HFFc6 (cell line): ENCODE measurements at regions not wholly inside any gene's neighbourhood (a gene's known extent, or its start where the extent isn't known, plus 50 kb on each side); places are given as distances from the start of the nearest gene placed in this dataset.
"Not testable (repeated sequence)": the region's sequence is repeated elsewhere in the genome, so short reads cannot be mapped to it uniquely, and the experiment has no call there.

Experiments
- DNase-seq: peaks from one replicate; pipeline ENCODE4 v3.0.0-alpha.2; 2018
- H3K27ac Mint-ChIP-seq: 2 replicates; pipeline ENCODE4 v1.8.0; 2020; ENCODE audit warnings: mild to moderate bottlenecking, mixed read lengths
- H3K27me3 Mint-ChIP-seq: 2 replicates; pipeline ENCODE4 v1.8.0; 2021; ENCODE audit warnings: mild to moderate bottlenecking, moderate library complexity, mixed read lengths; ENCODE audit not compliant: insufficient read depth
- H3K36me3 Mint-ChIP-seq: 2 replicates; pipeline ENCODE4 v1.8.0; 2021; ENCODE audit warnings: low read depth, mixed read lengths
- H3K4me1 Mint-ChIP-seq: 2 replicates; pipeline ENCODE4 v1.8.0; 2020; ENCODE audit warnings: low read depth, mixed read lengths
- H3K4me3 Mint-ChIP-seq: 2 replicates; pipeline ENCODE4 v1.8.0; 2020; ENCODE audit warnings: mild to moderate bottlenecking, moderate library complexity, mixed read lengths
- H3K9me3 Mint-ChIP-seq: 2 replicates; pipeline ENCODE4 v1.8.0; 2020; ENCODE audit warnings: mild to moderate bottlenecking, mixed read lengths
- CTCF ChIP-seq: fragments of 200-600 bp; sonication (generic); IDR thresholded peaks from 2 replicates; pipeline ENCODE4 v1.5.0; 2021; ENCODE audit warnings: antibody characterized with exemption, mild to moderate bottlenecking

GRCh38 chr15:96974761-96975160 lies 644.3 kb downstream of the NR2F2 start:
- Mint-ChIP-seq H3K4me1 (no peaks in the 10 kb centered on the region), H3K27me3 (no peaks in the 10 kb centered on the region), H3K9me3 (peaks cover 36% of the 10 kb centered on the region), H3K4me3 (no peak overlapping the region), H3K27ac (no peak overlapping the region), H3K36me3 (no peaks in the 10 kb centered on the region)
- DNase-seq, result no peak
- no peak for TF ChIP-seq CTCF

GRCh38 chr15:96977886-96978285 lies 647.4 kb downstream of the NR2F2 start:
- Mint-ChIP-seq H3K27ac (no peak overlapping the region), H3K36me3 (no peaks in the 10 kb centered on the region), H3K9me3 (peaks cover 33% of the 10 kb centered on the region), H3K4me3 (no peak overlapping the region), H3K27me3 (no peaks in the 10 kb centered on the region), H3K4me1 (no peaks in the 10 kb centered on the region)
- TF ChIP-seq CTCF, result no peak
- DNase-seq, result no peak

GRCh38 chr15:96978937-96979473 lies 648.5 kb downstream of the NR2F2 start:
- DNase-seq, result no peak
- Mint-ChIP-seq H3K36me3 (no peaks in the 10 kb centered on the region), H3K27me3 (no peaks in the 10 kb centered on the region), H3K9me3 (peaks cover 38% of the 10 kb centered on the region; the same call in 1 of the 2 replicates), H3K4me3 (no peak overlapping the region), H3K27ac (no peak overlapping the region), H3K4me1 (no peaks in the 10 kb centered on the region)
- no peak for TF ChIP-seq CTCF

- peaks cover 36% of the 10 kb centered on the region for H3K9me3 Mint-ChIP-seq
- not testable (repeated sequence) for H3K36me3 Mint-ChIP-seq, H3K4me3 Mint-ChIP-seq, H3K4me1 Mint-ChIP-seq, DNase-seq, H3K27ac Mint-ChIP-seq, H3K27me3 Mint-ChIP-seq
These were observed 653.7 kb downstream of the NR2F2 start for GRCh38 chr15:96984121-96984671.

- Mint-ChIP-seq H3K27ac (no peak overlapping the region), H3K27me3 (no peaks in the 10 kb centered on the region; the same call in 1 of the 2 replicates), H3K9me3 (peaks cover 24% of the 10 kb centered on the region), H3K36me3 (no peaks in the 10 kb centered on the region), H3K4me3 (no peak overlapping the region), H3K4me1 (no peaks in the 10 kb centered on the region)
- DNase-seq, result no peak
- no peak for TF ChIP-seq CTCF
These were observed 662.3 kb downstream of the NR2F2 start for GRCh38 chr15:96992817-96993216.

GRCh38 chr15:96997538-96997937 lies 667.0 kb downstream of the NR2F2 start:
- H3K36me3 Mint-ChIP-seq, result no peaks in the 10 kb centered on the region; the same call in 1 of the 2 replicates
- no peaks in the 10 kb centered on the region for H3K4me1 Mint-ChIP-seq
- peaks cover 30% of the 10 kb centered on the region for H3K9me3 Mint-ChIP-seq
- TF ChIP-seq CTCF, result no peak
- no peak overlapping the region for H3K4me3 Mint-ChIP-seq
- no peak overlapping the region for H3K27ac Mint-ChIP-seq
- no peak for DNase-seq
- H3K27me3 Mint-ChIP-seq, result no peaks in the 10 kb centered on the region; the same call in 1 of the 2 replicates
